NCI-H2107 (cell line): ENCODE measurements at regions not wholly inside any gene's neighbourhood (a gene's known extent, or its start where the extent isn't known, plus 50 kb on each side); places are given as distances from the start of the nearest gene placed in this dataset.
A peak's percentile ranks its signal among the peaks of the same experiment; 100 is the strongest.
"Not testable (repeated sequence)": the region's sequence is repeated elsewhere in the genome, so short reads cannot be mapped to it uniquely, and the experiment has no call there.

Experiments
- DNase-seq: peaks from one replicate; lab custom pipeline; 2025; lab: John Stamatoyannopoulos, UW

DNA sequence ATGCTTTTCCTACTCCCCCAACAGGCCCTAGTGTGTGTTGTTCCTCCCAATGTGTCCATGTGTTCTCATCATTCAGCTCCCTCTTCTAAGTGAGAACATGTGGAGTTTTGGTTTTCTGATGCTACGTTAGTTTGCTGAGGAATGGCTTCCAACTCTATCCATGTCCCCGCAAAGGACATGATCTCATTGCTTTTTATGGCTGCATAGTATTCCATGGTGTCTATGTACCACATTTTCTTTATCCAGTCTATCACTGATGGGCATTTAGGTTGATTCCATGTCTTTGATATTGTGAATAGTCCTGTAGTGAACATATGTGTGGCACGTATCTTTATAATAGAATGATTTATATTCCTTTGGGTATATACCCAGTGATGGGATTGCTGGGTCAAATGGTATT is 72.5 kb upstream of the CCNY start:
- not testable (repeated sequence) for DNase-seq

DNA sequence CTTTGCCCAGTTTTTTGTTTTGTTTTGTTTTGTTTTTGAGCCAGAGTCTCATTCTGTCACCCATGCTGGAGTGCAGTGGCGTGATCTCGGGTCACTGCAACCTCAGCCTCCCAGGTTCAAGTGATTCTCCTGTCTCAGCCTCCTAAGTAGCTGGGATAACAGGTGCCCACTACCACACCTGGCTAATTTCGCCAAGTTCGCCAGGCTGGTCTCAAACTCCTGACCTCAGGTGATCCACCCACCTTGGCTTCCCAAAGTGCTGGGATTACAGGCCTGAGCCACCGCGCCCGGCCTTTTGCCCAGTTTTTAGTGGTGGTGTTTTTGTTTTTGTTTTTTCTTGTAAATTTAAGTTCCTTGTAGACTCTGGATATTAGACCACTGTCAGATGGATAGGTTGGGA is 71.7 kb upstream of the CCNY start:
- DNase-seq, result not testable (repeated sequence)

DNA sequence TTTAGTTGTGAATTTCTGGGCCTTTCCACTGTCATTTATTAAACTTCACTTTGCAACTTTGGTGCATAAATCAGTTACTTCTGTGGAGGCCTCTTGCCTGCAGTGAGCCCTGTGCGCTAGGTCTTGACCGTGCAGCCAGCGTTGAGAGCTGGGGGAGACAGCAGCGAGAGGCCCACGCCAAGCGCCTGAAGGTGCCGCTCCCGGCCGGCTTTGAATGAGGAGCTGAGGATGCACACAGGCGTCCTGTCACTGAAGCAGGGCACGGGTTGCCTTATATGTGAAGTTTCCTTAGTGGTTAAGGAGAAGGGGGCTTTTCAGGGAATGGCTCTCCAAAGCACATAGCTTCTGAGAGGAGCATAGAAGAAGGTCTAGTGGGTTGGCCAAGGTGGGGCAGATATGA is 70.9 kb upstream of the CCNY start:
- no peak for DNase-seq

DNA sequence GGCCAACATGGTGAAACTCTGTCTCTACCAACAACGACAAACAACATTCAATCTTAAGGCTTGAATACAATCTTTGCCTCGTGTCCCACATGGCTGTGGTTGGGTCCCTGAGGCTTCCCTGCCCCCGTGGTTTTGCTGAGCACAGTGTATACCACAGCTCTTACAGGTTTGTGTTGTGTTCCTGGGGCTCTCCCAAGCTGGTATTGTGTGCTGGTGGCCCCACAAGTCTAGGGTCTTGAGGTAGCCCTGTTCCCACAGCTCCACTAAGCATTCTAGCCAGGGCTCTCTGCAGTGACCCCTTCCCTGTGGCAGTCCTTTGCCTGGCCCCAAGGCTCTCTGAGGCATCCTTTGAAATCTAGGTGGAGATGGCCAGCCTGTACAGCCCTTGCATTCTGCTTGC is 68.0 kb upstream of the CCNY start:
- no peak for DNase-seq

DNA sequence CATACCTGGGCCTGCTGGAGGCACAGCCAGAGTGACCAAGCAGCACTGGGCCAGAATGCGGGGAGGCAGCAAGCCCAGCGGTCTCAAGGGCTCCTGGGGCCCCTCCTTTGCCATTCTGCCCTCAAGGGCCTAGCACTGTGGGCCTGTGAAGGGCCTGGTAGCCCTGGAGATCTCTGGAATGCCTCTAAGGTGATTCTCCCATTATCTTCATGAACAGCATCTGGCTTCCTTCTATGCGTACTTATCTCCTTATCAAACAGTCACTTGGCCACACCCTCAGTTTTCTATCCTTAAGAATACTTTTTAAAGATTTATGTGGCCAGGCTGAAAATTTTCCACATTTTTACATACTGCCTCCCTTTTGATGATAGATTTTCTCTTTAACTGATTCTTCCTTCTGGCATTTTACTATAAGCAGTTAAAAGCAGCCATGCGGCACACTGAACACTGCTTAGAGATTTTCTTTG is 67.5 kb upstream of the CCNY start:
- no peak for DNase-seq

DNA sequence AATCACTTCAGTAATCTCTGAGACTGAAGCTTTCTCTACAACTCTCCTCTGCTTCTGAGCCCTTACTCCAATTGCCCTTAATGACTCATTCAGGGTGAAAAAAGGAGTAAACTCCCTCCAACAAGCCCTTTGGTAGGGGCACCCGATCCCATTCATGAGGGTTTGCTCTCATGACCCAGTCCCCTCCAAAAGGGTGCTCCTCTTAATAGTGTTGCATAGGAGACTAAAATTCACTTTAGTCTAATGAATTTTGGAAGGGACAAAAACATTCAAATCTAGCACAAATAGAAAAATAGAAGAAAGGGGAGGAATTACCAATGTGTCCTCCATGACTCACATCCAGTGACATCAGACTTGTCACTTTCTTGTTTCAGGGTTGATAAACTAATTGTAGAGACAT is 66.2 kb upstream of the CCNY start:
- no peak for DNase-seq

DNA sequence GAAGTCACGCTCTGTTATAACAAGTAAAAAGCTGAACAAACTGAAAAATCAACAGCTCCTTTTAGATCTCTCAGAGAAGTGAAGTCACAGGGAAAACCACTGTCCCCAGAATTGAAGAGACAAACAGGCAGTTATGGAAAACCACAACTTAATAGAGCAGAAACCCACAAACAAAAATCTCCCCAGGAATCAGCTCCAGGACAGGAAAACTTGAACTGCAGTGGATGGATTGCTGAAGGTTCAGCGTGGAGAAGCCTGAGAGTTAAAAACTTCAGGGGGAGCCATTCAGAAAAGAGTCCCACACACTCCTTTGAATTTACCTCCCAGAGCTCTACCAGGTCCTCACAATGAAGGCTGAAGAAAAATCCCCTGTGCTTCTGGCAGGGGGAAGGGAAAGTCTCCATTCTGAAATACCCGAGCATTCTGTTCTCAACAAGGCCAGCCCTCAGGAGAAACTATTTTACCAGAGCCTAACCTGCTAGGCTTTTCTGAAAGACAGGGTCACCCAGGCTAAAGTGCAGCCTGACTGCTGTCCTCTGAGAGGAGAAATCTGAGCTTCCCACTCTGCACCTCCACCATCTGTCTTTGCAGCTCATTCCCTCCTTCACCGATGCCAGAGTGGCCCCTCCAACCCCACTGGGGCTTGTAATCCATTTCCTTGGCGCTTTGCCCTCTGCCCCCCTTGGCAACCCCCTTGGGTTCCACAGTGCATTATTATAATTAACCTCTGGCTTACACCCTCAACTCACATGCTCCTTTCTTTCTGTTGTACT is 65.0 kb upstream of the CCNY start:
- DNase-seq, result peak; percentile 72

DNA sequence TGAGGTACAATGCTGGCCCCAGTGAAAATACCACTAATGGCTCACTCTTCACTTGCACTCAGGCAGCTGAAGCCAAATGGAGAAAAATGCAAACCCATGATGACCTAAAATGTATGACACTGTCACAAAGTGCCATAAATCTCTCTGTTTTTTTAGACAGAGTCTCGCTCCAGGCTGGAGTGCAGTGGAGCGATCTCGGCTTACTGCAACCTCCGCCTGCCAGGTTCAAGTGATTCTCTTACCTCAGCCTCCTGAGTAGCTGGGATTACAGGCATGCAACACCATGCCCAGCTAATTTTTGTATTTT is 64.5 kb upstream of the CCNY start:
- peak; percentile 72 for DNase-seq

DNA sequence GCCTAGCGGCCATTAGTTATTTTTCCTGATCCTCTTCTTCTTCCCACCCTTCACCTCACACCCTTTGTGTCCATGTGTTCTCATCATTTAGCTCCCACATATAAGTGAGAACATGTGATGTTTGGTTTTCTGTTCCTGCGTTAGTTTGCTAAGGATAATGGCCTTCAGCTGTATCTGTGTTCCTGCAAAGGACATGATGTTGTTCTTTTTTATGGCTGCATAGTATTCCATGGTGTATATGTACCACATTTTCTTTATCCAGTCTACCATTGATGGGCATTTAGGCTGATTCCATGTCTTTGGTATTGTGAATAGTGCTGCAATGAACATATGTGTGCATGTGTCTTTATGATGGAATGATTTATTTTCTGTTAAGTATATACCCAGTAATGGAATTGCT is 63.9 kb upstream of the CCNY start:
- not testable (repeated sequence) for DNase-seq

DNA sequence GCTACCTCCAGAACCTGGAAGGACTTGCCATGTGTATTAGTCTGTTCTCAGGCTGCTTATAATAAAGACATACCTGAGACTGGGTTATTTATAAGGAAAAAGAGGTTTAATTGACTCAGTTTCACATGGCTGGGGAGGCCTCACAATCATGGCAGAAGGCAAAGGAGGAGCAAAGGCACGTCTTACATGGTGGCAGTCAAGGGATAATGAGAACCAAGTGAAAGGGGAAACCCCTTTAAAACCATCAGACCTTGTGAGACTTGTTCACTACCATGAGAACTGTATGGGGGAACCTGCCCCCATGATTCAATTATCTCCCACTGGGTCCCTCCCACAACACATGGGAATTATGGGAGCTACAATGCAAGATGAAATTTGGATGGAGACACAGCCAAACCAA is 62.3 kb upstream of the CCNY start:
- not testable (repeated sequence) for DNase-seq

DNA sequence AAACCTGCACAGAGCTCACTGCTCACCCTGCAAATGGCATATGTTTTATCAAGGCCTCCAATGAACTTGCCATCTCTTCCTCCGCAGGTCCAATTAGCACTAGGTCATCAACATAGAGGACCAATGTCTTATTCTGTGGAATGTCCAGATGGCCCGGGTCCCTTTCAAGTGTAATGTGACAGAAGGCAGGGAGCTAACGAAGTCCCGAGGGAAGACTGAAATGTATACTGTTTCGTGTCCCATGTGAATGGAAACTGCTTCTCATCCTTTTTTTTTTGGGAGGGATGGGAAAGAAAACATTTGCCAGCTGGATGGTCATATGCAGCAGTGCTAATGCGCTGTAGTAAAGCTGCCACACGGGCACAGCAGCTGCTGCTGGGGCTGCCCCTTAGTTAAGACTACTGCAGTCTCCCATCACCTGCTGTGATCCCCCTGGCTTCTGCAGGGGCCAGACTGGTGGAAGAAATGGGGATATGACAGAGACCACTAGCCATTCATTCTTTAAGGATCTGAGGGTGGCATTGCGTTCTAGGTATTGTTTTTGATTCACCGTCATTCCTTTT is 61.7 kb upstream of the CCNY start:
- DNase-seq, result no peak

DNA sequence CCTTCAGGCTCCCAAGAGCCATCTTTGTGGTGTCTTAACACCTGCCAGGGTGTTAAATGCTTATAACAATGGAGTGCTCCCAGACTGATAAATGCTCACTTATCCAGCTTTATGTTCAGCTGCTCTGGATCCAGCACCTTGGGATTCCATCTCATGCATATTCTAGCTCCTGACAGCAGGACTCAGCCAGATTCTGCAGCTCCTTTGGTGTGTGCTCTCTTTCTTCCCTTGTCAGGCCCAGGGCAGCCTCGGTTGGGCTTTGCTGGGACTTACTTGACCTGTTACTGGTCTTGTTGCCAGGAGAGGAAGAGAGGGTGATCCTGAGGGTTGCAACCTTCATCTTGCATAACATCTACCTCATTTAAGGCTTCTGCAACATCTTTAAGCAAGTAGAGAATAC is 59.4 kb upstream of the CCNY start:
- DNase-seq, result no peak

DNA sequence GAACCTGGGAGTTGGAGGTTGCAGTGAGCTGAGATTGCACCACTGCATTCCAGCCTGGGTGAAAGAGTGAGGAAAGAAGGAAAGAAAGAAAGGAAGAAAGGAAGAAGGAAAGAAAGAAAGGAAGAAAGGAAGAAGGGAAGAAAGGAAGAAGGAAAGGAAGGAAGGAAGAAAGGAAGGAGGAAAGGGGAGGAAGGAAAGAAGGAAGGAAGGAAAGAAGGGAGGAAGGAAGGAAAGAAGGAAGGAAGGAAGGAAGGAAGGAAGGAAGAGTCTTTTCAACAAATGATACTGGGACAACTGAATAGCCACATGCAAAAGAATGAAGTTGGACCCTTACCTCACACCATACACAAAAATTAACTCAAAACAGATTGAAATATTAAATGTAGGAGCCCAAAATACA is 56.1 kb upstream of the CCNY start:
- not testable (repeated sequence) for DNase-seq
